ENCODE measurements at regions not wholly inside any gene's neighbourhood (a gene's known extent, or its start where the extent isn't known, plus 50 kb on each side); places are given as distances from the start of the nearest gene placed in this dataset.

DNA sequence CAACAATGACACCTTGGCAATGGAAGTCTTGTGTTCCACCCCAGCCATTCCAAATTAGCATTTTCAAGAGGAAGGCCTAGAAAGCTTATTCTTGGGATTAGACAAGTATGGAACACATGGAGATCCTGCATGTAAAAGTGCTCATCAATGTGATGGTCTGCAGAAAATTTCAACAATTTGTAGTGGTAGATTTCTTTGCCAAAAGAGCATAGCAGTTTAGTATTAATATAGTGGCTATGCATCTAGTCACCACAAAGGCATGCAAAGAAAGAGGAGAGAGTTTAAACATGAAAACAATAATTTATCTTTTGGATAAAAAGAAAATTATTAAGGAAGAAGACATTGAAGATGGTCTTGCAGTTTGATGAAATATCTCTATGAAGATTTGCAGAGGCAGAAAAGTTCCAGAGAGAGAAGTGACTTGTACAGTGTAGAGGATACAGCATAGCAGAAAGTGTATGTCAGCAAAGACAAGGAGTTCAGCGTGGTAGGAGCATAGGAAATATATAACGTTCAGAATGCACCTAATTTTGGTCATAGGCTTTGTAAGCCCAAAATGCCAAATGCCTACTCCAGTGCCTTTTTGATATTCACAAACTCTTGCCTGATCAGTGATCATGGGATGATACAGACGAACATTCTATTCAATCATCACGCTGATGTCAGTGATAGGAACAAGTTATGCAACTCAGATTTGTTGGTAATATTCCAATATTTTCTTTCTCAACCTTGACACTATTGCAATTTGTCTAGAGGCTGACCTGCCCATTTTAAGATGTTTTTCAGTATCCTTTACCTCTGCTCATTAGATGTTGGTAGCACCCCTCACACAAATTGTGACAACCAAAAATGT, 727.9 kb upstream of the SOX9 start:
- Histone ChIP-seq H3K23ac (ENCODE audit: low read depth, low read length) (no peak overlapping the region), H4K8ac (ENCODE audit: low read depth in 2 of 2, low read length in 2 of 2) (peak overlapping the region; percentile 1 to 10; a peak in 1 of 4 replicates), H3K18ac (ENCODE audit: low read depth, low read length) (peak overlapping the region; percentile 84; the same call in 1 of the 2 replicates), H3K9me1 (ENCODE audit: insufficient read depth, low read length) (no peaks in the 10 kb centered on the region), H3K9me3 (ENCODE audit: control insufficient read depth, insufficient read depth, low read length) (no peaks in the 10 kb centered on the region; the same call in 1 of the 2 replicates), H2BK5ac (ENCODE audit: low read depth, low read length, poor library complexity, severe bottlenecking) (peak overlapping the region; percentile 52), H3K56ac (ENCODE audit: extremely low read depth, insufficient read depth, low read length) (no peak overlapping the region), H4K91ac (ENCODE audit: insufficient read depth, low read depth, low read length) (peak overlapping the region; percentile 30; the same call in 1 of the 2 replicates), H4K20me1 (ENCODE audit: insufficient read depth, low read length) (no peaks in the 10 kb centered on the region), H2BK15ac (ENCODE audit: low read depth, low read length) (0 out of 3 replicates have a peak overlapping the region, but pooled peaks have one; percentile 62), H3K36me3 (ENCODE audit: control insufficient read depth, insufficient read depth, low read length) (no peaks in the 10 kb centered on the region), H3K4me2 (ENCODE audit: low read depth, low read length) (peak overlapping the region; percentile 48; the same call in 1 of the 2 replicates), H3K79me1 (ENCODE audit: low read depth in 1 of 2, low read length in 2 of 2) (no peaks in the 10 kb centered on the region), H3K14ac (replicated peaks; ENCODE audit: low read depth, low read length) (0 out of 2 replicates have a peak overlapping the region, but pooled peaks have one; percentile 71), H2BK120ac (ENCODE audit: low read depth, low read length) (peak overlapping the region; percentile 48), H2AK9ac (replicated peaks; ENCODE audit: low read depth, low read length, poor library complexity) (no peak overlapping the region), H3K4me1 (ENCODE audit: control insufficient read depth, insufficient read depth, low read length) (peaks cover 9% of the 10 kb centered on the region; the same call in 1 of the 2 replicates), H2AFZ (replicated peaks; ENCODE audit: low read length, poor library complexity) (no peak overlapping the region), H2BK20ac (ENCODE audit: low read depth, low read length) (peak overlapping the region; percentile 70), H3K27me3 (ENCODE audit: control insufficient read depth, insufficient read depth, low read length) (no peaks in the 10 kb centered on the region), H2AK5ac (ENCODE audit: low read depth, low read length) (no peak overlapping the region), H3K4ac (ENCODE audit: low read depth, low read length) (peak overlapping the region; percentile 1; the same call in 1 of the 2 replicates), H3K4me3 (ENCODE audit: insufficient read depth, low read depth, low read length) (no peak overlapping the region), H3K9ac (ENCODE audit: low read depth, low read length) (no peak overlapping the region), H4K5ac (ENCODE audit: low read depth, low read length) (peak overlapping the region; percentile 21; the same call in 1 of the 2 replicates), H3K27ac (ENCODE audit: insufficient read depth, low read length) (no peak overlapping the region)
- ChIA-PET CTCF (no interaction called here), POLR2A (ENCODE audit: unreplicated experiment) (no interaction called here)
- intact Hi-C loops (cut with micrococcal nuclease), result no loop called here
- ATAC-seq (ENCODE audit: low read depth), result peak; percentile 93
- in situ Hi-C loops (cut with MboI; ENCODE audit: low sequenced_read_pairs), result no loop called here
- dilution Hi-C loops (cut with HindIII; ENCODE audit: low sequenced_read_pairs, unreplicated experiment), result no loop called here
- no TSS peak for BruUV-seq (replicated peaks)
- peak; percentile 74 for DNase-seq
- TF ChIP-seq MAZ (IDR thresholded peaks at IDR 0.05; ENCODE audit: borderline replicate concordance, low read depth, low read length) (no peak), FOS (IDR thresholded peaks at IDR 0.05; ENCODE audit: low read depth, low read length) (no peak), BHLHE40 (IDR thresholded peaks at IDR 0.05; ENCODE audit: low read depth, low read length) (no peak), MXI1 (IDR thresholded peaks at IDR 0.05; ENCODE audit: borderline replicate concordance, low read depth, low read length) (no peak), MAFK (IDR thresholded peaks at IDR 0.05; ENCODE audit: low read depth, low read length) (no peak), CEBPB (IDR thresholded peaks at IDR 0.05; ENCODE audit: low read depth, low read length) (no peak), RFX5 (IDR thresholded peaks at IDR 0.05; ENCODE audit: low read depth, low read length) (no peak), SMC3 (IDR thresholded peaks at IDR 0.05; ENCODE audit: low read depth, low read length) (no peak), RAD21 (IDR thresholded peaks at IDR 0.05; ENCODE audit: low read length) (no peak), POLR2A (IDR thresholded peaks at IDR 0.05; ENCODE audit: low read depth, low read length) (no peak)
- TF ChIP-seq, protein P1, sequence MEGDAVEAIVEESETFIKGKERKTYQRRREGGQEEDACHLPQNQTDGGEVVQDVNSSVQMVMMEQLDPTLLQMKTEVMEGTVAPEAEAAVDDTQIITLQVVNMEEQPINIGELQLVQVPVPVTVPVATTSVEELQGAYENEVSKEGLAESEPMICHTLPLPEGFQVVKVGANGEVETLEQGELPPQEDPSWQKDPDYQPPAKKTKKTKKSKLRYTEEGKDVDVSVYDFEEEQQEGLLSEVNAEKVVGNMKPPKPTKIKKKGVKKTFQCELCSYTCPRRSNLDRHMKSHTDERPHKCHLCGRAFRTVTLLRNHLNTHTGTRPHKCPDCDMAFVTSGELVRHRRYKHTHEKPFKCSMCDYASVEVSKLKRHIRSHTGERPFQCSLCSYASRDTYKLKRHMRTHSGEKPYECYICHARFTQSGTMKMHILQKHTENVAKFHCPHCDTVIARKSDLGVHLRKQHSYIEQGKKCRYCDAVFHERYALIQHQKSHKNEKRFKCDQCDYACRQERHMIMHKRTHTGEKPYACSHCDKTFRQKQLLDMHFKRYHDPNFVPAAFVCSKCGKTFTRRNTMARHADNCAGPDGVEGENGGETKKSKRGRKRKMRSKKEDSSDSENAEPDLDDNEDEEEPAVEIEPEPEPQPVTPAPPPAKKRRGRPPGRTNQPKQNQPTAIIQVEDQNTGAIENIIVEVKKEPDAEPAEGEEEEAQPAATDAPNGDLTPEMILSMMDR (conservative IDR thresholded peaks at IDR 0.05; ENCODE audit: low read depth, low read length), result no peak
- no CpG with 5 or more reads among the region's 4 CpGs for WGBS, 2 experiments (ENCODE audit: extremely low coverage in 2 of 2, insufficient read length in 1 of 2)

All from IMR-90 (cell line).